Endothelial cell (in vitro differentiated cells): ENCODE measurements at regions not wholly inside any gene's neighbourhood (a gene's known extent, or its start where the extent isn't known, plus 50 kb on each side); places are given as distances from the start of the nearest gene placed in this dataset.

ENCODE experiments used
- DNase-seq: peaks from one replicate; pipeline ENCODE4 v3.0.0; 2021; ENCODE audit warnings: low spot score
- H3K27ac Mint-ChIP-seq: one replicate; pipeline ENCODE4 v1.8.0; 2021; ENCODE audit warnings: mixed read lengths, inconsistent platforms; ENCODE audit not compliant: unreplicated experiment
- H3K27me3 Mint-ChIP-seq: one replicate; pipeline ENCODE4 v1.8.0; 2021; ENCODE audit warnings: mild to moderate bottlenecking, moderate library complexity, mixed read lengths, inconsistent platforms; ENCODE audit not compliant: unreplicated experiment
- H3K36me3 Mint-ChIP-seq: one replicate; pipeline ENCODE4 v1.8.0; 2021; ENCODE audit warnings: mild to moderate bottlenecking, low read depth, mixed read lengths, inconsistent platforms; ENCODE audit not compliant: unreplicated experiment
- H3K4me1 Mint-ChIP-seq: one replicate; pipeline ENCODE4 v1.8.0; 2021; ENCODE audit warnings: mild to moderate bottlenecking, mixed read lengths, inconsistent platforms; ENCODE audit not compliant: unreplicated experiment
- H3K4me3 Mint-ChIP-seq: one replicate; pipeline ENCODE4 v1.8.0; 2021; ENCODE audit warnings: mild to moderate bottlenecking, mixed read lengths, inconsistent platforms; ENCODE audit not compliant: unreplicated experiment
- H3K9me3 Mint-ChIP-seq: one replicate; pipeline ENCODE4 v1.8.0; 2021; ENCODE audit warnings: mixed read lengths, inconsistent platforms; ENCODE audit not compliant: unreplicated experiment
- CTCF ChIP-seq: fragments of 200-600 bp; sonication (generic); IDR thresholded peaks from one replicate; pipeline ENCODE4 v1.5.0; 2021; ENCODE audit warnings: antibody characterized with exemption; ENCODE audit not compliant: unreplicated experiment

DNA sequence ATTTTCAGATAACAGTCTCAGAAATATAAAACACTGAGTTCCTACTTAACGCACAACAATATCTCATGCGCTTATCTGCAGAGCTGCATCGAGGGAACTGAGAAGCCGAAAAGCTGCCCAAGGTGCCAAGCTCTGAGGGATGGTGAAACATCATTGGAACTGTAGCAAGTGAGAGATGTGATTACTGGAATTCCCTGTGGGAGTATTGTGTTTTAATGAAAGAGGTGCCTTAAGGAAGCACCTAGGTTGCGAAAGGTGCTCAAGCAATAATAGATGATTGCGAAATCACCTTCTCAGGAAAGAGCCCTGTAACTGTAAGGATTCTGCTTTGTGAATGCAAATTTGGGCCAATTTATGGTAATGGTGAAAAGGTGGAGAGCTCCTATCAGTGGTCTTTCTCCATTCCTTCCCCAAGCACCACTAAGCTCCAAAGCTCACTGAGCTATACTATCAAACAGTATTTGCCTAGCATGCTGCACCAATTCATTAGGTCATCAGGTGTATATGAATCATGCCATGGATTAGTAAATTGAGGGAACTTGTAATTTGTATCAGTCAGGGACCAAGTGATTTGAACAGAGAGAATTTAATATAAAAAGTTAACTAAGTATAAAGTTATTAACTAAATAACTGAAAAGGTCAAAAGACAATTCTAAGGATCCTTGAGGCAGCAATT is 59.0 kb upstream of the ATP8A1 start:
- Mint-ChIP-seq H3K27ac (no peak overlapping the region), H3K27me3 (no peaks in the 10 kb centered on the region), H3K4me3 (no peak overlapping the region), H3K36me3 (no peaks in the 10 kb centered on the region), H3K9me3 (no peaks in the 10 kb centered on the region), H3K4me1 (peaks cover 6% of the 10 kb centered on the region)
- no peak for DNase-seq
- TF ChIP-seq CTCF, result no peak

- no peak for DNase-seq
- Mint-ChIP-seq H3K36me3 (no peaks in the 10 kb centered on the region), H3K4me1 (no peaks in the 10 kb centered on the region), H3K27ac (no peak overlapping the region), H3K9me3 (no peaks in the 10 kb centered on the region), H3K4me3 (no peak overlapping the region), H3K27me3 (peaks cover 3% of the 10 kb centered on the region)
- no peak for TF ChIP-seq CTCF
Observed at GRCh38 chr4:42713391-42713790, 56.5 kb upstream of the ATP8A1 start.

- no peak overlapping the region for H3K27ac Mint-ChIP-seq
- H3K4me3 Mint-ChIP-seq, result no peak overlapping the region
- H3K36me3 Mint-ChIP-seq, result no peaks in the 10 kb centered on the region
- H3K4me1 Mint-ChIP-seq, result no peaks in the 10 kb centered on the region
- no peak for TF ChIP-seq CTCF
- peaks cover 3% of the 10 kb centered on the region for H3K27me3 Mint-ChIP-seq
- no peak for DNase-seq
- no peaks in the 10 kb centered on the region for H3K9me3 Mint-ChIP-seq
Observed at GRCh38 chr4:42712854-42713253, 55.9 kb upstream of the ATP8A1 start.

- H3K27ac Mint-ChIP-seq, result no peak overlapping the region
Observed at GRCh38 chr4:42711496-42711895, 54.6 kb upstream of the ATP8A1 start.

More at GRCh38 chr4:42711496-42711895, 54.6 kb upstream of the ATP8A1 start:
- Mint-ChIP-seq H3K27me3 (peaks cover 3% of the 10 kb centered on the region), H3K4me1 (peaks cover 3% of the 10 kb centered on the region), H3K4me3 (no peak overlapping the region), H3K9me3 (no peaks in the 10 kb centered on the region), H3K36me3 (no peaks in the 10 kb centered on the region)
- no peak for TF ChIP-seq CTCF
- DNase-seq, result no peak
